MM.1S (cell line): ENCODE measurements at regions not wholly inside any gene's neighbourhood (a gene's known extent, or its start where the extent isn't known, plus 50 kb on each side); places are given as distances from the start of the nearest gene placed in this dataset.

Source experiments
- DNase-seq: peaks from one replicate; pipeline ENCODE4 v3.0.0-alpha.2; 2015
- H2AFZ ChIP-seq: fragments of 300-600 bp; sonication (generic); 2 replicates; pipeline ENCODE4 v1.6.0; 2016; ENCODE audit warnings: antibody characterized with exemption, low read length
- H3F3A ChIP-seq: fragments of 300-600 bp; sonication (generic); 2 replicates; pipeline ENCODE4 v1.6.1; 2016; ENCODE audit warnings: mild to moderate bottlenecking, antibody characterized with exemption, low read length, moderate library complexity, mixed read lengths; ENCODE audit not compliant: insufficient read depth
- H3K27ac ChIP-seq: fragments of 300-600 bp; sonication (generic); 2 replicates; pipeline ENCODE4 v1.5.1; 2016; ENCODE audit warnings: mild to moderate bottlenecking, low read length
- H3K27me3 ChIP-seq: fragments of 300-600 bp; sonication (generic); replicated peaks from 2 replicates; pipeline ENCODE4 v1.6.0; 2016; ENCODE audit warnings: low read length; ENCODE audit not compliant: insufficient read depth
- H3K36me3 ChIP-seq: fragments of 300-600 bp; sonication (generic); replicated peaks from 2 replicates; pipeline ENCODE4 v1.6.1; 2016; ENCODE audit warnings: mild to moderate bottlenecking, low read length, mixed read lengths; ENCODE audit not compliant: insufficient read depth
- H3K4me1 ChIP-seq: fragments of 300-600 bp; sonication (generic); 2 replicates; pipeline ENCODE4 v1.6.1; 2016; ENCODE audit warnings: low read length, mixed read lengths
- H3K4me2 ChIP-seq: fragments of 300-600 bp; sonication (generic); 2 replicates; pipeline ENCODE4 v1.6.0; 2016; ENCODE audit warnings: low read depth, low read length
- H3K4me3 ChIP-seq: fragments of 300-600 bp; sonication (generic); 2 replicates; pipeline ENCODE4 v1.5.1; 2016; ENCODE audit warnings: low read length, mixed read lengths
- H3K79me2 ChIP-seq: fragments of 300-600 bp; sonication (generic); 2 replicates; pipeline ENCODE4 v1.6.1; 2016; ENCODE audit warnings: mixed run types, low read length, mixed read lengths
- H3K9ac ChIP-seq: fragments of 300-600 bp; sonication (generic); 2 replicates; pipeline ENCODE4 v1.6.1; 2016; ENCODE audit warnings: low read length, mixed read lengths
- H3K9me2 ChIP-seq: fragments of 300-600 bp; sonication (generic); replicated peaks from 2 replicates; pipeline ENCODE4 v1.6.1; 2016; ENCODE audit warnings: mild to moderate bottlenecking, low read length, mixed read lengths; ENCODE audit not compliant: insufficient read depth
- H3K9me3 ChIP-seq: fragments of 300-600 bp; sonication (generic); replicated peaks from 2 replicates; pipeline ENCODE4 v1.6.1; 2016; ENCODE audit warnings: mild to moderate bottlenecking, low read length, mixed read lengths; ENCODE audit not compliant: insufficient read depth
- H4K20me1 ChIP-seq: fragments of 300-600 bp; sonication (generic); 2 replicates; pipeline ENCODE4 v1.6.1; 2016; ENCODE audit warnings: mild to moderate bottlenecking, low read length, moderate library complexity, mixed read lengths; ENCODE audit not compliant: insufficient read depth
- EZH2 ChIP-seq: fragments of 300-600 bp; sonication (generic); optimal IDR thresholded peaks from 2 replicates; pipeline ENCODE3; 2017; ENCODE audit warnings: low read depth, mild to moderate bottlenecking, antibody characterized with exemption, low read length, mixed read lengths
- EZH2phosphoT487 ChIP-seq: fragments of 300-600 bp; sonication (generic); IDR thresholded peaks from 2 replicates; pipeline ENCODE4 v1.6.1; 2018; ENCODE audit warnings: antibody characterized with exemption, low read length
- TF ChIP-seq, protein P1 (sequence below): fragments of 300-600 bp; sonication (generic); IDR thresholded peaks from 2 replicates; pipeline ENCODE4 v1.5.1; 2016; ENCODE audit warnings: antibody characterized with exemption, low read length, mixed read lengths

DNA sequence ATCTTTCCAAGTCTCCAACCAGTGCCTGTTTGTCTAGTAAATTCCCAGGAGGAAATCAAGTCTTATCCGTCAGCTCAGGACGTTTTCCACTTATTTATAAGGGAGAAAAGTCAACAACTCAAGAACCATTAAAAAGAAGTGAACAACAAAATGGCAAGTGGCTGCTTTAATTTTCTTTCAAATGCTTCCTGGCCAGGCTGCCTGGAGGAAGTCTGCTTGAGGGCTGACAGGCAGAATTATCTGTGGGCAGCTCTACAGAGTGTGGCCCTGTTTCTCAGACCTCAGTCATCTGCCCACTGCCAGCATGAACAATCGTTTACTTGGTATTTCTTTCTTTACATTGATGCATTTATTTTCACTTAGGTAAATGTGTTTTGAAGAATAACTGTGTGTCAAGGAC lies 281.9 kb upstream of the ISX start:
- TF ChIP-seq EZH2 (no peak), EZH2phosphoT487 (no peak)
- TF ChIP-seq, protein P1, sequence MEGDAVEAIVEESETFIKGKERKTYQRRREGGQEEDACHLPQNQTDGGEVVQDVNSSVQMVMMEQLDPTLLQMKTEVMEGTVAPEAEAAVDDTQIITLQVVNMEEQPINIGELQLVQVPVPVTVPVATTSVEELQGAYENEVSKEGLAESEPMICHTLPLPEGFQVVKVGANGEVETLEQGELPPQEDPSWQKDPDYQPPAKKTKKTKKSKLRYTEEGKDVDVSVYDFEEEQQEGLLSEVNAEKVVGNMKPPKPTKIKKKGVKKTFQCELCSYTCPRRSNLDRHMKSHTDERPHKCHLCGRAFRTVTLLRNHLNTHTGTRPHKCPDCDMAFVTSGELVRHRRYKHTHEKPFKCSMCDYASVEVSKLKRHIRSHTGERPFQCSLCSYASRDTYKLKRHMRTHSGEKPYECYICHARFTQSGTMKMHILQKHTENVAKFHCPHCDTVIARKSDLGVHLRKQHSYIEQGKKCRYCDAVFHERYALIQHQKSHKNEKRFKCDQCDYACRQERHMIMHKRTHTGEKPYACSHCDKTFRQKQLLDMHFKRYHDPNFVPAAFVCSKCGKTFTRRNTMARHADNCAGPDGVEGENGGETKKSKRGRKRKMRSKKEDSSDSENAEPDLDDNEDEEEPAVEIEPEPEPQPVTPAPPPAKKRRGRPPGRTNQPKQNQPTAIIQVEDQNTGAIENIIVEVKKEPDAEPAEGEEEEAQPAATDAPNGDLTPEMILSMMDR = no peak
- no peak overlapping the region for H3K27ac ChIP-seq

DNA sequence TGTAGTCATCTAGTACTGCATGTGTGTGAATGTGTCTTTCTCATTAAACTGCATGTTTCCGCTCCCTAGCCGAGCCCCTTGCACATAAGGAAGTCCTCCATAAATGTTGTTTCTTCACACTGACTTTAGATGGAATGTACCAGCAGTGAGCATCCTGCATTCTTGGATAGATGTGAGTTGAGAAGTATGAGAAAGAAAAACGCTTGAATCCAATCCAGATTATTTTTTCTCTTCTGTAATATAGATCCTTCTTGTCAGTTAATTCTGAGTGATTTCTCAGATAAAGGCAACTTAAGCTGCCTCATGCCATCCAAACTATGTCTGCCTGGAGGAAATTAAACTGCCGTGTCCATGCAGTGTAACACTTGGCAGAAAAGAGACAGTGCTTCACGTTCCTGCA lies 268.1 kb upstream of the ISX start:
- H3K4me3 ChIP-seq = no peak overlapping the region
- no peaks in the 10 kb centered on the region for H4K20me1 ChIP-seq
- no peaks in the 10 kb centered on the region for H3K9me2 ChIP-seq
- no peak for TF ChIP-seq EZH2phosphoT487
- TF ChIP-seq EZH2 = no peak
- TF ChIP-seq, protein P1 = no peak
- H2AFZ ChIP-seq = no peak overlapping the region
- H3K4me2 ChIP-seq = no peak overlapping the region
- H3K79me2 ChIP-seq = no peaks in the 10 kb centered on the region
- DNase-seq = no peak
- H3K4me1 ChIP-seq = no peaks in the 10 kb centered on the region
- no peaks in the 10 kb centered on the region for H3K36me3 ChIP-seq
- no peaks in the 10 kb centered on the region for H3F3A ChIP-seq
- H3K9ac ChIP-seq = no peak overlapping the region
- H3K27me3 ChIP-seq = no peaks in the 10 kb centered on the region
- no peaks in the 10 kb centered on the region for H3K9me3 ChIP-seq
- H3K27ac ChIP-seq = no peak overlapping the region

More for the DNA sequence above, 281.9 kb upstream of the ISX start:
- no peak for DNase-seq
- Histone ChIP-seq H3F3A (no peaks in the 10 kb centered on the region), H3K27me3 (no peaks in the 10 kb centered on the region), H3K36me3 (no peaks in the 10 kb centered on the region), H3K4me1 (no peaks in the 10 kb centered on the region), H3K9ac (no peak overlapping the region), H3K9me2 (no peaks in the 10 kb centered on the region), H3K4me2 (no peak overlapping the region), H3K79me2 (no peaks in the 10 kb centered on the region), H3K9me3 (no peaks in the 10 kb centered on the region), H3K4me3 (no peak overlapping the region), H2AFZ (no peak overlapping the region), H4K20me1 (no peaks in the 10 kb centered on the region)

DNA sequence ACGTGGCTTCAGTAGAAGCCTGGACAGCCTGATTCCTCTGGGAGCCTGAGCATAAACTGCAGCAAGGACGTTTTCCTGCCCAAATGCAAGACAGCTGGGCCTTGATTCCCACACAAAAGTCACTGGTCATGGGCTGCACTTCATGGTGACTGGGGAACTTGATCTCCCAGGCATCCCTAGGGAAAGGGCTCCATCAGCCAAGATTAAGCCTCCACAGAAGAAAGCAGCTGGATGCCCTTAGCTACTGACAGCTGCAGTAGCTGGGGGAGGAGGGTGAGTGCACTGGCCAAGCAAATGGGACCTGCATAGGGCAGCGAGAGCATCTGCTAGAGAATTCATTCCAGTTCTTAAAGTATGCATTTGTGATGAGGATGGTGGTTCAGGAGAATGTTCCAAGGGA lies 267.4 kb upstream of the ISX start:
- no peak overlapping the region for H3K27ac ChIP-seq
- H4K20me1 ChIP-seq = no peaks in the 10 kb centered on the region
- DNase-seq = no peak
- no peaks in the 10 kb centered on the region for H3K9me2 ChIP-seq
- H2AFZ ChIP-seq = no peak overlapping the region
- no peaks in the 10 kb centered on the region for H3K27me3 ChIP-seq
- no peaks in the 10 kb centered on the region for H3K9me3 ChIP-seq
- no peak overlapping the region for H3K4me3 ChIP-seq
- H3K36me3 ChIP-seq = no peaks in the 10 kb centered on the region
- H3K79me2 ChIP-seq = no peaks in the 10 kb centered on the region
- TF ChIP-seq, protein P1 = no peak
- TF ChIP-seq EZH2phosphoT487 (no peak), EZH2 (no peak)
- no peak overlapping the region for H3K4me2 ChIP-seq
- H3K4me1 ChIP-seq = no peaks in the 10 kb centered on the region
- no peaks in the 10 kb centered on the region for H3F3A ChIP-seq
- H3K9ac ChIP-seq = no peak overlapping the region
